Loucy (cell line): ENCODE measurements at regions not wholly inside any gene's neighbourhood (a gene's known extent, or its start where the extent isn't known, plus 50 kb on each side); places are given as distances from the start of the nearest gene placed in this dataset.

ENCODE experiments used
- EZH2phosphoT487 ChIP-seq: fragments of 200-600 bp; IDR thresholded peaks from 2 replicates; pipeline ENCODE4 v1.6.1; 2018; ENCODE audit warnings: antibody characterized with exemption, mild to moderate bottlenecking, moderate library complexity, borderline replicate concordance
- TF ChIP-seq, protein P1 (sequence below): fragments of 200-600 bp; sonication (generic); conservative IDR thresholded peaks from 2 replicates; pipeline ENCODE4 v1.5.1; 2014; ENCODE audit warnings: mild to moderate bottlenecking, antibody characterized with exemption, low read length

- TF ChIP-seq, protein P1, sequence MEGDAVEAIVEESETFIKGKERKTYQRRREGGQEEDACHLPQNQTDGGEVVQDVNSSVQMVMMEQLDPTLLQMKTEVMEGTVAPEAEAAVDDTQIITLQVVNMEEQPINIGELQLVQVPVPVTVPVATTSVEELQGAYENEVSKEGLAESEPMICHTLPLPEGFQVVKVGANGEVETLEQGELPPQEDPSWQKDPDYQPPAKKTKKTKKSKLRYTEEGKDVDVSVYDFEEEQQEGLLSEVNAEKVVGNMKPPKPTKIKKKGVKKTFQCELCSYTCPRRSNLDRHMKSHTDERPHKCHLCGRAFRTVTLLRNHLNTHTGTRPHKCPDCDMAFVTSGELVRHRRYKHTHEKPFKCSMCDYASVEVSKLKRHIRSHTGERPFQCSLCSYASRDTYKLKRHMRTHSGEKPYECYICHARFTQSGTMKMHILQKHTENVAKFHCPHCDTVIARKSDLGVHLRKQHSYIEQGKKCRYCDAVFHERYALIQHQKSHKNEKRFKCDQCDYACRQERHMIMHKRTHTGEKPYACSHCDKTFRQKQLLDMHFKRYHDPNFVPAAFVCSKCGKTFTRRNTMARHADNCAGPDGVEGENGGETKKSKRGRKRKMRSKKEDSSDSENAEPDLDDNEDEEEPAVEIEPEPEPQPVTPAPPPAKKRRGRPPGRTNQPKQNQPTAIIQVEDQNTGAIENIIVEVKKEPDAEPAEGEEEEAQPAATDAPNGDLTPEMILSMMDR: no peak
- TF ChIP-seq EZH2phosphoT487: no peak
Observed at GRCh38 chr5:10138395-10139057, 111.2 kb downstream of the ATPSCKMT start.
